Anterior cingulate cortex (tissue), 58 donors: ENCODE measurements at regions not wholly inside any gene's neighbourhood (a gene's known extent, or its start where the extent isn't known, plus 50 kb on each side); places are given as distances from the start of the nearest gene placed in this dataset.
"Not testable (repeated sequence)": the region's sequence is repeated elsewhere in the genome, so short reads cannot be mapped to it uniquely, and the experiment has no call there.

Experiments used
- DNase-seq, 58 donors: peaks; one replicate each; lab custom pipeline; 2025; lab: John Stamatoyannopoulos, UW

DNA sequence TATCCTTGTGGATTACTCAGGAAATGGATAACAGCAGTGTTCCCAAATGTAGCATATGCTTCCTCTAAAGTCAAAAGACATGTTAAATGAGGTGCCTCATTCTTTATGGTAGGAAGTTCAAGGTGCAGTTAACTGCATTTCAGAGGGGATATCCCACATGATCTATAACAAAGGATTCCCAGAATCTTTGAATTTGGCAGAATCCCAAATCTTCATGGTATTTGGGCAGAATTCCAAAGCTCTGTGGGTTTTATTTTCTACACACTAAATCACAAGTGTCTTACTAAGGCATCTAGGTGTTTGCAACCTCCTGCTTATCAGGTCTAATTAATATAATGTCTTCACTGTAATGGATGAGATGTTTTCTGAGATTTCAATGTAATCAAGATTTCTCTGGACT, 364.3 kb upstream of the MAN1A1 start:
- DNase-seq = no peak

DNA sequence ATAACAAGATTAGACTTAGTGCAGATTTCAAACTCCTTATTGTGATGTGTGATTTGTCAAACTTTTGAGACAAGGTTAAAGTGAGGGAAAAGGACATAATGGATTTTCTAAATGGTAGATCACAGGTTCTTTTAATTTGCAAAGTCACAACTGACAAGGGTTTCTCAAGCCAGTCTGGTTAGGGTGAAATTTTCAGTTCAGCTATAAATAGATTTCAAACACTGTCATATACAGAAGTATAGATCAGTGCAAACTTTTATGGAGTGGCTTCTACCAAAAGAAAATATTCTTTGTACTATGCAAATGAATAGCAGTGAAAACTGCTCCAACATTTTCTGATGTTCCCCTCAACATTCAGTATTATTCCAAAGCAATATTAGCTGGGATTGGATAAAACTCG, 337.1 kb upstream of the MAN1A1 start:
- no peak for DNase-seq

DNA sequence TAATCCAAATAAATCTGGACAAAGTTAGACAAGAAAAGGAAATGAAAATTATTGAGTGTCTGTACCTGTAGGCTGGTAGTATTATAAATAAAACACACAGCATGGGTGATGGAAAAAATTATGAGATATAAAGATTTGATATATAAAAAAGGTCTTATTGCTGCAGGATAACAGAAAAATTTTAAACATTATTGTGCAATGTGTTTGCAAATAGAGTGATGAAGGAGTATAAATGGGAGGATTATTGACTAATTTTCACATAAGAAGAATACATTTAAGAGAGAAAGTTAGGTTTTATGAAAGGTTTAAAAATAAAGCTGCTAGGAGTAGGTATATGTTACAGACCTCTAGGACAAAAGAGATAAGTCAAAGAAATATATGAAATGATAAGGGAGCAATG, 336.7 kb upstream of the MAN1A1 start:
- no peak for DNase-seq

DNA sequence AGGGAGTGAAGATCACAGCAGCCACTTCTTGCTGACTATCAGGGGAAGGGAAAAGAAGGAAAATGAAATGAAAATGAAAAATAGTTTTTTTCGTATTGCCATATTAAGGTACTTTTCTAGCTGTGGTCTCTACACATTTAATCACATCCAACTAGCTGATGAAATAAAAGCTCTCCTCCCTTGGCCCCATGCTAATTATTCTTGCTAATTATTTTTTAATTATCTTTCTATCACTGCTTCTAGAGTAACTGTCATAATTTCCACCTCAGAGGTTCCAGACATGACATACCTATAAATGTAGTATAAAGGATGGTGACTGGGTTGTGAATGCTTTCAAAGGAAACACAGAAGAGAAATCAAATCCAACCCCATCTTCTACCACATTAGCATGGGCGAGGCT, 334.1 kb upstream of the MAN1A1 start:
- no peak for DNase-seq

DNA sequence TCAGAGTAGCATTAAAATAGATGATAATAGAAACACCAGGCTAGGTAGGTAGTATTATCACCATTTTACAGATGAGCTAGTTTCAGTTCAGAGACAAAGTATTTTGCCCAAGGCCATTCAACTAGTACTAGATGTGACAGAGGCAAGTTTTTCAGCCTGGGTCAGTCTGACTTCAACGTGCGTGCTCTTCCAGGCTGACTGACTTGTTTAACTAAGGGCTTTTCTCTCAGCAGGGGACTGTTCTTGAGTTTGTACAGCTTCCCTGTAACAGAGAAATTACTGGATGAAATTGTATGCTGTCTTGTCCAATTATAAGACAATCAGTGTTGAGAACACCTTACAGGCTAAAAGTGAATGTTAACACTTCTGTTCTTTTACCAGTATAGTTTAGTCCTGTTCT, 333.5 kb upstream of the MAN1A1 start:
- no peak for DNase-seq

DNA sequence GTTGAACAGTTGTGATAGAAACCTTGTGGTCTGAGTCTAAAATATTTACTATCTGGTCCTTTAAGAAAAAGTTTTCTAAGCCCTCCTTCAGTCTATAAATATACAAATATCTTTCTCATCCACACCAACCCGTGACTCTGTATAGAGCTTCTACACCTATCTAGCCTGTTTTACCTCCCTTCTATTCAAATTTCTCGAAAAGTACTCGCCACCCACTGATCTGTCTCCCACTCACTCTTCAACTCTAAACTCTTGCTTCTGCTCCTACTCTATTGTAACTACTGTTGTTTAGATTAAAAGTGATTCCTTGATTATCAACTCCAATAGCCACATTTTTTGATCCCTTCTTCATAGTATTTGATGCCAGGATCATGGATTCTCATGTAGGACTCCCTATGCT, 329.4 kb upstream of the MAN1A1 start:
- no peak for DNase-seq

DNA sequence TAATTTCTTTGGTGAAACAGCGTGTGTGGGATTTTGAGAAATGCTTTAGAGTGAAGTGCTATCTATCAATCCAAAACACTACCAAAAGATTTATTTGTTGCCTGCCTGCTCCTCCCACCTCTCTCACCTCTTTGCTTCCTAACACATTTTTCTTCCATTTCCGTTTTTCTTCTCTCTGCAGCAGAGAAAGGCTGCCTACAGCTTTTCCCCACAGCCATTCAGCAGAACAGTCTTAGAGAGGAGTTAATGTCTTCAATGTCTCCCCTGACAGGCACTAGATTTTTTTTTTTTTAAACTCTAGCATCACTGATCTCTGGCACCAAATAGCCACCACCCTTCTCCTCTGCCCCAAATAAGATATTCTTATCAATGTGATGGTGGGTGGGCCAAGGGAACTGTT, 327.8 kb upstream of the MAN1A1 start:
- no peak for DNase-seq

DNA sequence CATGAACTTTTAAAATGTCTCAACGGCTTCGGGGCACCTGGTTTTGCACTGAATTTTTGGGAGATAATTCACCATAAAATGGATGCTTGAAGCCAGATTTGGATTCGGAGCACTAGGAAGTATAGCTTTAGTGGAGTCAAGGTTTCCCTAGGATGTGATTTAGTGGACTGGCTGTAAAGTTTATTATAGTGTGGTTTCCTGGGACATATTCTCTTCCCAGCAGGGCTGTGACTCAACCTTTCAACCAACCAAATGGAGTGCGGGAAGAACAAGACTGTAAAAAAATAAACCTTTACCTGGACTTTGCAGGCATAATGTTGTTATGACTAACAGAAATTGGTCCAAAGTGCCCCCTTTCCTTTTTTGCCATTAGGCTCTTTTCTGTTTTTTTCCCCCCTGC, 327.4 kb upstream of the MAN1A1 start:
- DNase-seq = no peak

DNA sequence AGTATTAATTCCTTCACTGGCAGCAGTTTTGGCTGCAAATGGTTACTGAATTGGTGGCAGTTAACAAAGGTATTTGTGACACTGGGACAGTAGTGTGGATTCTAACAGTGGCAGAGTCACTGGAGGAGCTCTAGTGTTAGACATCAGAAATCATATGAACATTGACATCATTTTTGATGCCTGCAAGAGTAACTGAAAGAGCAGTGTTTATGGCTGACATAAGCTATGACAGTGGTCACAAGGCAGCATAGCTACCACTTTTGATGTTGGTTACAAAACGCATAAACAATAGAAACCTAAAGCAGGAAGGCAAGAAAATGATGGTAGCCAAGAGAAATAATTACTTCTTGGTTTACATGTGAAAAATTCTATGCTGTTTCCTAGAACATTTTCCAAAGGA, 326.7 kb upstream of the MAN1A1 start:
- no peak for DNase-seq

DNA sequence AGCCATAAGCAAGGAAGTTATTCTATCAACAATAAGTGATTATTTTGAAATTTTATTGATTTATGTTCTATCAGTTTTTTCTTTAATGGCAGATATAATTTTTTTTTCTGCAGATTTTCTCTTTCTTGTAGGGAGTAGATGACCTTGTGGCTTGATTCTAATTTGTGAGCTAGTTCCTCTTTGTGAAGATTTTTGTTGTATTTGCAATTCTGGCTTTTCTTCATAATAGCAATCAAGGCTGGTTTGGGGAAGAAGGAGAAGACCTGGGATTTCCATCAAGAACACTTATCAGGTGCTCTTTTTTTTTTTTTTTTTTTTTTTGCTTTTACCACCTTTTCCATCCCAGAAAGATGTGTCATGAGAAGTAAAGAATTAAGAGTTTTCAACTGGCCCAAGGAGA, 324.2 kb upstream of the MAN1A1 start:
- DNase-seq = no peak

DNA sequence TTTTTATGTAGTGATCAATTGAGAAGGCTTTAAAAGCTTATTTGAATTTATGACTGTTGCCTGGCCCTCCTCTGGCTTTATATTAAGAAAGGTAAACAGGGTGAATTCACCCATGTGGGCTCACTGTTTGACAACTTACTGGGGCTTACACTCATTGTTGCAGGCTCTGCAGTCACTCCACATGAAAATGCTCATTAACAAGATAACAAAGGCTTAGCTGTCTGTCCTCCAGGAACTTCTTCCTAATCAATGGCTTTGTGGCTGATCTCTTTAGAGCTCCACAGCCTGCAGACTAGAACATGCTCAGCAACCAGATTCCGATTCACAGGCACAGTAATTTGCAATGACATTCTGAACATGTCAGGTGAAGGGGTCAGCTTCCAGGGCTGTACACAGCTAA, 323.2 kb upstream of the MAN1A1 start:
- DNase-seq = no peak

DNA sequence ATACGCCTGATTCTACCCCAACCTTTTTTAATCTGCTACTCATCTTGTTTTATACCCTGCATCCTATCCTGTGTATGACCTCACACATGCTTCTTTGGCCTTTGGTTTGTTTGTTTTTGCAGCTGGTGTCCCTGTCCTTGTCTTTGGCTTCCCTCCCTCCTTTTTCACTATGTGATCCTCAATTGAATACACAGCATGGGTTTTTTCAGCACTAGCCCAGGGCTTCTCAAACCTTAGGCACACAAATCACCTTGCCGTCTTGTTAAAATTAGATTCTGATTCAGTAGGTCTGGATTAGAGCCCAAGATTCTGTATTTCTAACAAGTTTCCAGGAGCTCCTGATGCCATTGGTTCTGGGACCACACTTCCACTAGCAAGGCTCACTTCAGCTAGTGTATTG, 321.5 kb upstream of the MAN1A1 start:
- DNase-seq = no peak

DNA sequence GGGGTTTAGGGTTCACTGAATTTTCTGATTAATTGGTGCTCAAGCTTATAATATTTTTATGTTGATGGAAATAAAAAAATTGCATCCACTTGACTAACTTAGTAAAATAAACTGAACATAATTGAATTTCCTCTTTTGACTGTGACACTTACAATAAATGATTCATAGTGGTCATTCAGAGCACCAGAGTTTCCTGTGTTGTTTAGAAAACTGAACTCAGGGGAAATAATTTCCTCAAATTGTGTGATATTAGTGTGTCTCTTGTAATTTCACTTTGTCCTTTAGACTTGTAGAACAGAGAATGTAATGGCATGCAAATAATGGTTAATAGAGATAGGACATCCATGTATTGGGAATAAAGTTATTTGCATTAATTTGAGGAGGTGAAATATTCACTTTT, 319.7 kb upstream of the MAN1A1 start:
- no peak for DNase-seq

DNA sequence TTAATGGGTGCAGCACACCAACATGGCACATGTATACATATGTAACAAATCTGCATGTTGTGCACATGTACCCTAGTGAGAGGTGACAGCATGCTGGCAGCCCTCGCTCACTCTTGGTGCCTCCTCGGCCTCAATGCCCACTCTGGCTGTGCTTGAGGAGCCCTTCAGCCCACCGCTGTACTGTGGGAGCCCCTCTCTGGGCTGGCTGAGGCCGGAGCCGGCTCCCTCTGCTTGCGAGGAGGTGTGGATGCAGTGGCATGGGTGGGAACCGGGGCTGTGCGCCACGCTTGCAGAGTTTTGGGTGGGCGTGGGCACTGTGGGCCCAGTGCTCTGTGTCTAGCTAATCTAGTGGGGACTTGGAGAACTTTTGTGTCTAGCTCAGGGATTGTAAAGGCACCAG, 315.9 kb upstream of the MAN1A1 start:
- DNase-seq = not testable (repeated sequence)

DNA sequence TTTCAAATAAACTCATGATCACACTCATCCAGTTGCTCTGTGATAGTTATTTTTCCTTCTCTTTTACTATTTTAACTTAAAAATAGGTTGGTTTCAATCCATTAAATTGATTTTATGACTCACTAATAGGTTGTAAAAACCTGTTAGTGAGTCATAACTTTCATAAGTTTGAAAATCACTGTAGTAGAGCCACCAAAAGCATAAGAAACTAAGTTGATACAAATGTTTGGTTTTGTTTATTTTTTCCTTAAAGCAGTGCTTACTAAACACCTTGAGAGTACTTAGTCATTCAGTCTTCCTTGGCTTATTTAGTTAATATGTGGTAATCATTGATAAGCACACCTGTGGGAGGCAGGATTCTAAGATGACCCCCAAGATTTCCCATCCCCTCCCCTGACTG, 312.1 kb upstream of the MAN1A1 start:
- DNase-seq = no peak

DNA sequence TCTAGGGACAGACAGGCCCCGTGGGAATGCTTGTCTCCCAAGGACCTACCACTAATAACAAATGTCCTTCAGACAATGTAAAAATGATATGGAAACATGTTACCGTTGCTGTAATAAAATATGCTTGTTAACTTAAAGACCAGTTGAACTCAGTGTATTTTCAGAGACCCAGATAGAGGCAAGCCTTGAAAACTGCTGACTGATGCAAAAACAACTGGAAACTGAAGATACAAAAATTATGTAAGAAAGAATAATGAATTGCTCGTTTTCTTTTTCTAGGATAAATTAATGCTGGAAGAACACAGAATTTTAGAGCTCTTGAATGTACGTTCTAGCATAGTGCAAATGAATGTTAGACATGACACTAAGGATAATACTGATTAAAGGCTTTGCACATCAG, 311.5 kb upstream of the MAN1A1 start:
- DNase-seq = no peak

DNA sequence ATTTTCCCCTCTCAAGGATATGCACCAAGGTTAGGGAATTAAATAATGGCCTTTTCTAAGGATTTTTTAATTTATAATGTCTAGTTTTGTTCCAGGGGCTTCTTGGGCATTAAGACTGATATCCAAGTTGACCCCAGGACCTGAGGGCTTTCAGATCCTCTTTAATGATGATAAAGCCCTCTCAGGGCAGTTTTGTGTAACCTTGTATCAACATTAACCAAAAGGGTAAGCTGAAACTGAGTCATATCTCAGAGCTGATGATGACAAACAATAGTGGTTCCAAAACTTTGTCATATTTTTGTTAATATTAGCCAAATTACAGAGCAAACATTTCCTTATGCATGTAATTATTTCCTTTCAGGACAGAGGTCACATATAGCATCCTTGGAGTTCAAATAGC, 309.4 kb upstream of the MAN1A1 start:
- DNase-seq = no peak

DNA sequence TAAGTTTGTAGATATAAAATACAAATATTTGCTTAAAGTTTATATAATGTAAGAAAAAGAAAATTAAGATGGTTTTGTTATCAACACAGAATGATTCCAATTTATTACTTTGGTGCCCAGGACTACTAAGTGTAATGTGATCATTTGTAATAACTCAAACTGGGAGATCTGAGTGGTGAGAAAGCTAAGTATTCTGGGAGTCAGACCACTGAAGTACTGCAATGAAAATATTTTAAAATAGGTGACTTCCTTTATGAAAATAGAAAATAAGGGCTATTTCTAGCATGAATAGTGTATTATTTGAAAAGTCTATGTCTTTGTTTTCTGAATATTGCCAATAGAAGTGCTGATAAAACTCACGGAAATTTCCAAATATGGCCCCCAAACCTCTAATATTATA, 305.6 kb upstream of the MAN1A1 start:
- no peak for DNase-seq

DNA sequence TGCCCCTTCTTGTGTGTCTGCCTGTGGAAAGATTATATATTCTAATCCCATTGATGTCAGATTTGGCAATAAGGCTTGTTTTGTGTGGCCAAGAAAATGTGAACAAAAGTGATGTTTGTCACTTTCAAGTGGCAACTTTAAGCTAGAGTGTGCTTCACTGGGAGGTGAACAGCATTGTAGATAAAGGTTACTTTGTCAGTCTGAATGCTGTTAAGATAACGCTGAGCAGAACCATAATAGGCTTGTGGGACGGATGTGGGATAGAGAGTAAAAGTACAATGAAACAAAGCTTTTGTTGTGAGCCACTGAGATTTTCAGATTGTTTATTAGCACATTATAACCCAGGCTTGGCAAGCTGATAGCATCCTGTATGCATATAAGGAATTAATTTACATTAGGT, 303.8 kb upstream of the MAN1A1 start:
- DNase-seq = no peak

DNA sequence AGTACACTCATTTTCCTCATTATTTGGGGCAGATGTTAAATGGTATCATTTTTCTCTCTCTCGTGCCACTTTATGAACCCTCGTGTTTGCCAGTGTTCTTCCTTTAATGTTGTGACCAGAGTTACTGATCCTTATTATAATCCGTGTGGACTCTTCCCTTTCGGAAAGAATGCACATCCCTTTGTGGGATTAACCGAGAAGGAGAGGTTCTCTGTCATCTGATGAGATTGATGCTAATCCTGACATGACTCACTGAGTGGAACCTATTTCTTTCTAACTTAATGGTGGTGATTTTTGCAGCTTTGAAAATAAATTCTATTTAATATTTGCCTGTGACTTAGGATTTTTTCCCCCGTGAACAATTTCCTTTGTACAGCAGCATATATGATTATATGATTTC, 300.0 kb upstream of the MAN1A1 start:
- DNase-seq = no peak

DNA sequence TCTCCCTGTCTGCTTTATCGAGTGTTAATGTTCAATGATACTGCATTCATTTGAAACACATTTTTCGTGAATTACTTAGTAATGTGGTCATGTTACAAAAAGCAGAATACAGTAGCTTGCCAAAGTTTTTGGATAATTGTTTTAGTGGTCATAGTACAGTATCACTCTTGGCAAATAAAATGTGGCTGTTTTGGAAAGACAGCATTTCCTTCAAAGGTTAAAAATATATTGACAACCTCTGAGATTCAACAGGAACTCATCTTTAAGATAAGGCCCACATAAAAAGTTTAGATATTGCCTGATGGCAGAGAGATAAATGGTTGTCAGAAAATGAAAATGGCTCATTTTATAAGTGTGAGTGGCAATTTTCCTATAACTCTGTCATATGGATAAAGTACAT, 297.7 kb upstream of the MAN1A1 start:
- no peak for DNase-seq

DNA sequence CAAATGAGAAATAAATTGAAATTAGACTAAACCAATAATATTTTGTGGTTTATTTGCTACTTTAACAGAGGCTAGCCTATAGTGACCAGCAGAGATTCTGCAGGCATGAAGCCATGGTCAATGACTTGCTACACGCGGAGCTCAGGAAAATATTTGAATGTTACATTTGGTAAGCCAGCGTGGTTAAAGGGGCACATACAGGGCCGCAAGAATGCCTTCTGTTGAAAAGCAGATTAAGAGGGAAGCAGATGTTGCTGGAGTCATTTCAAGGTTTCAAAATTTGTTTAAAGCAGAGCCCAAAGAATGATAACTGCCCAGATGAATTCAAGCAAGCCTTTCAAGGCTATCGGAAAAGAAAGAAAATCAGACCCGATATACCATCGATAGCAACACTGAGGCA, 294.3 kb upstream of the MAN1A1 start:
- no peak for DNase-seq

DNA sequence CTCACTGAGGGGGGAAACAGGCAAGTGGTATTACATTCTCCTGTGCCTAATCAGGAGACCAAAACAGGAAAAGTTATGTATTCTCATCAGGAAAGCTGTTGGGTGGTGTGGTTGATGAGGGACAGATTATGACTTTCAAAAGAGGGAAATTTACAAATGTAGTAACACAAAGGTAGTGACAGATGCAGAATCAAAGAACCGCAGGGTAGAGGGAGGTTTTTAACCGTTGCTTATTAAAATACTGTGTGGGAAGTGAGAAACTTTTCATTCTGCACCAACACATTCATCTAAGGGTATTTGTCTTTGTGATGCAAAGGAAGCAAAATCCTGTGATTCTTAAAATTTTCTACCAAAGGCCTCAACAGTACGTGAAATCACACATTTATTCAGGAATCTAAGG, 288.2 kb upstream of the MAN1A1 start:
- DNase-seq = peak in 3 of 58 donors; percentile 4 to 27 (median 8)

DNA sequence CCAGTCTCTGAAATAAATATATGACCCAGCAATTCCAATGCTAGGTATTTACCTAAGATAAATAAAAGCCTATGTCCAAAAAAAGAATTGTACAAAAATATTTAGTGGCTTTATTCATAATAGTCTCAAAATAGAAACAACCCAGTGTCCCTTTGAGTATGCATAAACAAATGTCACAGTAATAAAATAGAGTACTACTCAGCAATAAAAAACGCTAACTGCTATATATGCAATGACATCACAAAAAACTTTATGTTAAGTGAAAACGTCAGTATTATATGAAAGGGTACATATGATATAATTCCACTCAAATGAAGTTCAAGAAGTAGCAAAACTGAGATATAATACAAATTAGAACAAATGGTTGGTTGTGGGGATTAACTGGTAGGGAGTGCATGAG, 286.5 kb upstream of the MAN1A1 start:
- no peak for DNase-seq
